Mucosa of descending colon (tissue), 3 donors: ENCODE measurements at regions not wholly inside any gene's neighbourhood (a gene's known extent, or its start where the extent isn't known, plus 50 kb on each side); places are given as distances from the start of the nearest gene placed in this dataset.
"Not testable (repeated sequence)": the region's sequence is repeated elsewhere in the genome, so short reads cannot be mapped to it uniquely, and the experiment has no call there.

ENCODE experiments used
- ATAC-seq: fragments of 200-7000 bp; cut with Tn5 transposase; one replicate; pipeline ENCODE4 v1.9.1; 2020; ENCODE audit warnings: mild to moderate bottlenecking, moderate library complexity
- DNase-seq, 3 donors: peaks; one replicate each; pipeline ENCODE4 v3.0.0-alpha.2; 2020
- H3K36me3 ChIP-seq: fragments of 200-600 bp; one replicate; pipeline ENCODE4 v1.8.0; 2021; ENCODE audit warnings: low read depth, mild to moderate bottlenecking
- H3K4me1 ChIP-seq: fragments of 200-600 bp; one replicate; pipeline ENCODE4 v1.8.0; 2021; ENCODE audit warnings: low read depth, mild to moderate bottlenecking
- H3K4me3 ChIP-seq: fragments of 200-600 bp; one replicate; pipeline ENCODE4 v1.8.0; 2021; ENCODE audit warnings: mild to moderate bottlenecking
- H3K9me3 ChIP-seq: fragments of 200-600 bp; one replicate; pipeline ENCODE4 v1.8.0; 2021; ENCODE audit warnings: mild to moderate bottlenecking
- CTCF ChIP-seq: fragments of 200-600 bp; IDR thresholded peaks from one replicate; pipeline ENCODE4 v1.8.0; 2022; ENCODE audit warnings: antibody characterized with exemption, mild to moderate bottlenecking
- intact Hi-C, 2 donors: fragments of 100-400 bp; cut with DNase I in 1 of 2; cut with micrococcal nuclease in 1 of 2; formaldehyde crosslinking; loops; one replicate each; pipeline versions ENCODE4 v1.11.0 to v1.11.1; 2022; cut with DNase I, micrococcal nuclease
- donor health status: DM: no; HTN: no; CAD: no; lungs with moderate emphysema.
- donor health status: DM: no; HTN: no; CAD: no.
- donor health status: DM: no; HTN: yes; CAD: no.

- intact Hi-C loops = no loop called here
- H3K4me1 ChIP-seq = no peaks in the 10 kb centered on the region
- no peak for TF ChIP-seq CTCF
- no peaks in the 10 kb centered on the region for H3K9me3 ChIP-seq
- no peaks in the 10 kb centered on the region for H3K36me3 ChIP-seq
- no peak for ATAC-seq
- DNase-seq = no peak
- no peak overlapping the region for H3K4me3 ChIP-seq
Observed at GRCh38 chr16:47977802-47978201, 178.0 kb downstream of the ABCC12 start.

- Histone ChIP-seq H3K4me3 (no peak overlapping the region), H3K4me1 (no peaks in the 10 kb centered on the region), H3K9me3 (no peaks in the 10 kb centered on the region), H3K36me3 (no peaks in the 10 kb centered on the region)
- intact Hi-C loops = no loop called here
- no peak for TF ChIP-seq CTCF
- ATAC-seq = no peak
- DNase-seq = no peak
Observed at GRCh38 chr16:47976636-47977210, 179.1 kb downstream of the ABCC12 start.

GRCh38 chr16:47974971-47975370, 180.8 kb downstream of the ABCC12 start:
- ATAC-seq, H3K4me3 ChIP-seq, DNase-seq, intact Hi-C loops, H3K4me1 ChIP-seq, H3K36me3 ChIP-seq, H3K9me3 ChIP-seq: not testable (repeated sequence)

GRCh38 chr16:47973552-47973951, 182.2 kb downstream of the ABCC12 start:
- ATAC-seq = no peak
- Histone ChIP-seq H3K9me3 (no peaks in the 10 kb centered on the region), H3K4me3 (no peak overlapping the region), H3K36me3 (no peaks in the 10 kb centered on the region), H3K4me1 (no peaks in the 10 kb centered on the region)
- intact Hi-C loops = no loop called here
- no peak for TF ChIP-seq CTCF
- DNase-seq = no peak

GRCh38 chr16:47972246-47972985, 183.4 kb downstream of the ABCC12 start:
- Histone ChIP-seq H3K4me1 (no peaks in the 10 kb centered on the region), H3K4me3 (no peak overlapping the region), H3K9me3 (no peaks in the 10 kb centered on the region), H3K36me3 (no peaks in the 10 kb centered on the region)
- ATAC-seq (no peak), DNase-seq (no peak)
- intact Hi-C loops = no loop called here
- no peak for TF ChIP-seq CTCF

- Histone ChIP-seq H3K36me3 (no peaks in the 10 kb centered on the region), H3K9me3 (no peaks in the 10 kb centered on the region), H3K4me1 (no peaks in the 10 kb centered on the region), H3K4me3 (no peak overlapping the region)
- intact Hi-C loops = no loop called here
- no peak for TF ChIP-seq CTCF
- DNase-seq (no peak), ATAC-seq (no peak)
Observed at GRCh38 chr16:47971225-47971624, 184.6 kb downstream of the ABCC12 start.
